GM19035 (cell line): ENCODE measurements at regions not wholly inside any gene's neighbourhood (a gene's known extent, or its start where the extent isn't known, plus 50 kb on each side); places are given as distances from the start of the nearest gene placed in this dataset.
"Not testable (repeated sequence)": the region's sequence is repeated elsewhere in the genome, so short reads cannot be mapped to it uniquely, and the experiment has no call there.

Experiments used
- ATAC-seq: cut with Tn5 transposase; IDR thresholded peaks from one replicate; pipeline ENCODE4 v1.9.1; 2021; ENCODE audit not compliant: unreplicated experiment

DNA sequence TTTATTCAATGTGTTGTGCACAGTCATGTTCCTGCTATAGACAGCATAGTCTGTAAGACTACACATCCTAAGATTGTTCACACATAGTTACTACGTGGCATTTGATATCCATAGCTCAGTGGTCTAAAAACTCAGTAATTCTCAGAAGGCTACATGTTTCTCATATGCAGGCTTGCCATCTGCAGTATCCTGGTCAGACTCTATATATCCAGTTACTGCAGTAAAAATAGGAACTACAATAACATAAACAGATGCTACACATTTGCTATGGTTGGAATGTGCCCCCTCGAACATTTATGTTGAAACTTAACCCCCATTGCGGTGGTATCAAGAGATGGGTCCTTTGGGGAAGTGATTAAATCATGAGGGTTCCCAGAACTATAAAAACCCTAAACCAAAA, 1377.8 kb upstream of the LRRTM3 start:
- no peak for ATAC-seq

DNA sequence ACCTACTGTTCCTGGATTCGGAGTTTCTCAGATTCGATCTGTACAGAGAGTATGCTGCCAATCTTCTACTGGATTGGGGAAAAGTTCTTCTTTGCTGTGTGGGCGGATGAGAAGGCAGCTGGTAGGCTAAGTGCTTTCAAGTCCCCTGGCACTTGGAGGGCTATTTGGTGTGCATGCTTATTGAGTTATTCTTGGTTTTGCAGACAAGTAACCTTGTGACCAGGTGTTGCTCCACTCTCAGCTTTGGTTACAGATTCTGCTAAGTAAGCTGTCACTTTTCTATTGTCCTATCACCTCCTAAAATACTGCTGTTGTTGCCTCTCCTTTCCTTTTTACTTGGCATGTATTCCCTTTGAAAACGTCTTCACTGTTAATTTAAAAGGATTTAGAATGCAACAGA, 1375.1 kb upstream of the LRRTM3 start:
- no peak for ATAC-seq

DNA sequence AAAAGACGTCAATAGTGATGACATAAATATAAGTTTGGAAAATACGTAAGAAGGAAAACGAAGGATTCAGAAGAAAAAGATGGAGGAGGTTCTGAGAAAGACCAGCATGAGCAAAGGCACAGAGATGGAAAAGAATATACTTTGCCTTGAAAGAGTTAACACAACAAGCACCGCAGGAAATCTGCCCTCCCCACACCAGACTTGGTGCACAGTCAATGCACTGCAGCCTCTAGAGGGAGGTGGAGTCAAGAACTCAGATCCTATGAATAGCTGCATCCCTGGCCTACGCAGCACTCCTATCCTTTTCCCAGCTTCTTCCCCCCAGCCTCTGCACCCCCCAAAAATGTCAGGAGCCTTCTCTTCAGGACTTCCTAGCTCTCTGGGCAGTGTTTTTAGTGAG, 1370.6 kb upstream of the LRRTM3 start:
- no peak for ATAC-seq

DNA sequence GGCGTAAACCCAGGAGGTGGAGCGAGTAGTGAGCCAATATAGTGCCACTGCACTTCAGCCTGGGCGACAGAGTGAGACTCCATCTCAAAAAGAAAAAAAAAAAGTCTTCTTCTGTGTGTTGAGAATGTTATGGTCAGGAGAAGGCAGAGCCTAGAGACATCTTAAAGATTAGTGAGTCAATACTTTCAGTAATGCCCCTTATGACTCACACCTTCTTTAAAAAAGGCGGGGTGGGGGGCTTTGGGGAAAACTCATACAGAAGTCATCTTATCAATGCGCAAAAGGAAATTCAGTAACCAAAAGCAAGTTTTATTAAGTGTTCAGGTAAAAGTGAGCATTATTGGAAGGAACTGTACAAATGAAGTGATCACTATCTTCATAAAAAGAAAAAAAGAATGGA, 1369.8 kb upstream of the LRRTM3 start:
- ATAC-seq = no peak

DNA sequence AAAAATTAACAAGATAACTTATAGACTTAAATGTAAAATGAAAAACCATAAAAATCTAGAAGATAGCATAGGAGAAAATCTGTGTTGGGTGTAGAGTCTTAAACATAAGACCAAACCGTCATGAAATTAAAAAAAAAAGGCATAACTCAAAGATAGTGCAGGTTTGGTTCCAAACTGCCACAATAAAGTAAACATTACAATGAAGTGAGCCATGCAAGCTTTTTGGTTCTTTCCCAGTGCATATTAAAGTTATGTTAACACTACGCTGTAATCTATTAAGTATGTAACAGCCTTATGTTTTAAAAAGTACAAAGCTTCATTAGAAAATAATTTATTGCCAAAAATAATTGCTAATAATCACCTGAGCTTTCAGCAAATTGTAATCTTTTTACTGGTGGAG, 1366.5 kb upstream of the LRRTM3 start:
- no peak for ATAC-seq

DNA sequence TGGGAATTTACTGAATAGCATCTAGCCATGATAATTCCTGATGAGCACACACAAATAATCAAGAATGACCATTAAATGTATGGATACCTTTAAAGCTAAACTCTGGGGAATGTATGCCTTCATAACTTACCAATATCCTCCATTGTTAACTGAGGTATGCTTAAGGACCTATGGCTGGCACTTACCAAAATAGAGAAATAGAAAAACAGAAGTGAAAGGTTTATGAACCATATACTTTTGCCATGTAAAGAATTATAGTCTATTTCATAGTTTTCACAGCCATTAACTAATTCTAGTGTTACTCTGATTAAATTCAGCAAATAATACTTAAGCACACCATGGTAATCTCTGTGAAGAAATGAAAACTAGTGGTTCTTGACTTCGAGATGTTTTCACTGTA, 1360.6 kb upstream of the LRRTM3 start:
- ATAC-seq = no peak

DNA sequence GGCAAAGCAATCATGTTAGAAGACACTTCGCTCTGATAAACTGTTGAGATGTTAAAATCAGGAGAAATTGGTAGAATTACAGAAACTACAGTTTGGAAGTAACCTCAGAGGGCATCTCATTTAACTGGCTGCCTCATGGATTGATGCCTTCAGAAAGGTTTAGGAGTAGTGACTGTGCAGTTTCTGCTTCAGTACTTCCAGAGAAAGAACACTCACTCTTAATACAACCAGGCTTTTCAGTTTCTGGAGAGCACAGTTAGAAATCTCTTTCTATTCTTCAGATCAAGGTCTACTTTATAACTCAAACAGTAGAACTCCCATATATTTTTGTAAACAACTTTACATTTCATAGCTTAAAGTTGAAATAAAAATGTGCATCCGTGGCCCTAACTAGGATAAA, 1358.9 kb upstream of the LRRTM3 start:
- ATAC-seq = no peak

DNA sequence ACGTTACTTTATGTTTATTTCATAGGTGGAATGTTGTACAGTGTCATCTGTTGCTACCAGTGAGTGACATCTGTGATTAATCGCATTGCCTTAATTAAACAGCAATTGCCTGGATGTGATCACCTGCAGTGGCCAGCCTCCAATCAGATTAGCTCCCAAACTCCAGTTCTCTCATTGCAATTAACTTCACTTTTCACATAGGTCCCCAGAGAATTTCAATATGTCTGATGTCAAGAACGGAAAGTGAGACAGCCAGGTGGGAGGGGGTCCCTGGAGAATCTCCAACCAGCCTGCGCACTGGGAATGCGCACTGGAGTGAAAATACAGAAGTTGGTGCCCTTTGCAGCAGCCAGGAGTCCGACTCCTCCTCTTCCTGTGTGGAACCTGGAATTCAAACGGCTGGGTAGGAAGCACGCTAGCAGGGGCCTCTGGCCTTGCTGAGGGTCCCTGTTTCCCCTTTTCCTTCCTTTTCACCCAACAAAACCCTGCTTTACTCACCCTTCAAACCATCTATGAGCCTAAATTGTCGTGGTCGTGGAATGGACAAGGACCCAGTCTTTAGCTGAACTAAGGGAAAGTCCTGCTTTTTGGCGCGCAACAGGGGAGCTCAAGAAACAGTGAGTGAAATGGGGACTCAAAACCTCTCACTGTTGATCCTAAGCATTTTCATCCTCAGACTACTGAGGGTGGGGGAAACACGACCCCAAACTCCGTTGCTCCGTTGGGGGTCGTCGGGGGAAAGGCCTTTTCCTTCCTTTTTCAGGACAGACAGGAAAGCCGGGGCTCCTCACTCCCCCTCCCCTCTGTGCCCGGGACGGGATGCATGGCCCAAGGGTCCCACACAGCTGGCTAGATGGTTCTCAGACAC, 1355.5 kb upstream of the LRRTM3 start:
- ATAC-seq = no peak

DNA sequence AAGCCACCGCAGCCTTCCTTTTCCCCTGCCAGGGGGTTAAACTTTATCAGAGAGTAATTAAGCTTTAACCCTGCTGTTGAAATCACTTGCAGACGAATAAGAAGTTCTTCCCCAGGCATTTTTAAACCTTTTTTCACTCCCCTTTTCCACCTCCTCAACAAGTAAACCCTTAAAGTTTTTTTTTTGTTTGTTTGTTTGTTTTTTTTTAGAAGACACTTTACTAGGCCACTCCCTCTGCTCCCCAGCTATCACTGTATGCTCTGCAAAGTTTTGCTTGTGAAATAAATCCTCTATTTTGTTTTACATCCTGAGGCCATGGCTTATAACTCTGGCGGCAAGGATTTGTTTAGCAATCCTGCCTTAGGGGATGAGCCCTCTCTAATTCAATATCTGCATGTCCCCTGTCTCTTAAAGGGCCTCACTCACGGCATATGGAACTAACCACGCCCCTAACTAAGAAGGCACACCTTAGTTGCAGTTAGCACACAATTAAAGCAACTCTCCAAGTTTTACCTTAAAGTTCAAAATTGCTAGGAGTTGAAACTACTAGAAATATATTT, 1354.7 kb upstream of the LRRTM3 start:
- no peak for ATAC-seq

DNA sequence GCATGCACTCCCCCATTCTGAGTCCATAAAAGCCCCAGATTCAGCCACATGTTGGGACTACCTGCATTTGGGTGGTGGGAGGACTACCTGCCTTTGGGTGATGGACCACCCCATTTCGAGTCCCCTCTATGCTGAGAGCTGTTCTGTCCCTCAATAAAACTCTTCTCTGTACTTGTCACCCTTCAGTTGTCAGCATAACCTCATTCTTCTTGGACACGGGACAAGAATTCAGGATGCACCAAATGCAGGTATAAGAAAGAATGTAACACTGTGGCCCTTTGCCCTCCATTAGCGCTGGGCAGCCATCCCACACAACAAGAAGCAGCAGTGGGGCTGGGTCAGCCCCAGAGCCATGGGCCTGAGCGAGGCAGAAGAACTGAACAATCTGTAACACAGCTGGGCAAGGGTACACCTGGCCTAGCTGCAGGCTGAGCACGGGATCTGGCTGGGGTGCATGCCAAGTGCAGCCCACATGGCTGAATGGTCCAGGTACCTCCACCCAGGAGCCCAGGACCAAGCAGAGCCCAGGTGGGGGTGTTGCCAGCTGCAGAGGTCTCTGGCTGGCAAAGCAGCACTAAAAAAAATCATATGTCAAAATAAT, 1344.3 kb upstream of the LRRTM3 start:
- ATAC-seq = no peak

DNA sequence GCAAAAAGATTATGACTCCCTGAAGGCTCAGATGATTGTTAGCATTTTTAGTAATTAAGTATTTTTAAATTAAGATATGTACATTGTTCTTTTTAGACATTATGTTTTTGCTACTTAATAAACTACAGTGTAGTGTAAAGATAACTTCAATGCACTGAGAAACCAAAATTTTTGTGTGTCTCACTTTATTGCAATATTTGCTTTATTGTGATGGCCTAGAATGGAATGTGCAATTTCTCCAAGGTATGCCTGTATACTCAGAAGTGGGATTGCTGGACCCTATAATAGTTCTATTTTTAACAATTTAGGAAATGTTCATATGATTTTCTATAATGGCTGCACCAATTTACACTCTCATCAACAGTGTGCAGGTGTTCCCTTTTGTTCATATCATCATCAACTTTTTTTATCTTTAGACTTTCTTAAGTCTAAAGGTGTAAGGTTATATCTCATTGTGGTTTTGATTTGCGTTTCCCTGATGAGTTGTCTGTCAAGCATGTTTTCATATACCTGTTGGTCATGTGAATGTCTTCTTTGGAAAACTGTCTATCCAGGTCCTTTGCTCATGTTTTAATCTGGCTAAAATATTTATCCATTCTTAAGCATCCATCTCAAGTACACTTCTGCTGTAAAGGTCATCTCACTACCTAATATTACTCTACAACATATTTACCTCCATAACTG, 1323.5 kb upstream of the LRRTM3 start:
- no peak for ATAC-seq

DNA sequence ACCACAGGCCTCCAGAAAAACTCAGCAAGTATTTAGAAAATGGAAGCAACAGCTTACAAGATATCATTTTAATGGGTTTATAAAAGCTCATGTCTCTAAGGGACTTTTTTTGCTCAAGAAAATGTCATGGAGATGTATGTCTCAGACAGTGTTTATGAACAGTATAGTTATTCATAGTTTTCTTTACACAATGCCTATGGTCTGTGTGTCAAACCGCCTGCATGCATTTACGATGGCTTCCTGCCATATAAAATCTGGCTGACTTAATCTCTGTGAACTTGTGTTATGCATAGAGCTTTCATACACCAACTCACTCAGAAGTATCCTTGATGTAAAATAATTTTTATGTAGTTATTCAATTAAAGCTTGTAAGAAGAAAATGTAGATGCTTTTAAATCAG, 1314.2 kb upstream of the LRRTM3 start:
- ATAC-seq = no peak

DNA sequence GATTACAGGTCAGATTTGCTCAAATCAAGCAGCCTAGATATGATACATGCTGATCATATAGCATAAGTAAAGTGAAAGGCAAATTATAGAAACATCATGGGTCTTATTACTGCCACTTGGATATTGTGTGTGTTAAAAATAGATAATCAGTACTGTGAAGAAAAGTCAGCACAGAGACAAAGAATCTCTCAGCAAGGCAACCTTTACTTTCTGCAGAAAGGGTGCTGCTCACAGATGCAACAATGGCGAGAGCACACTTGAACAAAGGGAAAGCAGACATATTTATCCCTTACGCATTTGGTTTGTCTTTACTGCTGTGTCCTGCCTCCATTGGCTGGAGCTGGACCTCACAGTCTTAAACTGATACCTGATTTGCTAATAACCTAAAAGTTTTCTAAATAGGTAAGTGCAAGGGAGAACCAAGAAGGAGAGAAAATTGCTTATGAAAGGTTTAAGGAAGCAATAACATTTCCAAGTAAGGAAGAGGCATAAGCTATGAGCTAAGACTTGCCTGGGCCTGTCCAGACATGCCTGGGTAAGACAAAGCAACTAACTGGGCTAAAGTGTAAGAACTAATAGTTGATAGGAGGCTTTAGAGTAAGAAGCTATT, 1310.8 kb upstream of the LRRTM3 start:
- ATAC-seq = no peak

DNA sequence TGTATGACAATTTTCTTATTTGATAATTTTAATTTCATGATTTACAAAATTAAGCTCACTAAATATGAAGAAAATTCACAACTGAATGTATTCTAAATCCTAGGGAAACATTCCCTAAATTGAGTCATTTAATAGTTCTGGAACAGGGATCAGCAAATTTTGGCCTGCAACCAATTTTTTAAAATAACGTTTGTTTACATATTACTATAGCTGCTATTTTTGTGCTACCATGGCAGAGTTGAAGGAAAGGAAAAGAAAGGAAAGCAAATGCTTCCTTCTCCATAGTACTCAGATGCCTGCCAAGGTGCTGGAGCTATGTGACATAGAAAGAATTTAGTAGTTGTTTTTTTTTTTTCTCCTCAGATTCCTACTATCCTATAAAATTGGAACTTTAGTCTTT, 1307.7 kb upstream of the LRRTM3 start:
- no peak for ATAC-seq

DNA sequence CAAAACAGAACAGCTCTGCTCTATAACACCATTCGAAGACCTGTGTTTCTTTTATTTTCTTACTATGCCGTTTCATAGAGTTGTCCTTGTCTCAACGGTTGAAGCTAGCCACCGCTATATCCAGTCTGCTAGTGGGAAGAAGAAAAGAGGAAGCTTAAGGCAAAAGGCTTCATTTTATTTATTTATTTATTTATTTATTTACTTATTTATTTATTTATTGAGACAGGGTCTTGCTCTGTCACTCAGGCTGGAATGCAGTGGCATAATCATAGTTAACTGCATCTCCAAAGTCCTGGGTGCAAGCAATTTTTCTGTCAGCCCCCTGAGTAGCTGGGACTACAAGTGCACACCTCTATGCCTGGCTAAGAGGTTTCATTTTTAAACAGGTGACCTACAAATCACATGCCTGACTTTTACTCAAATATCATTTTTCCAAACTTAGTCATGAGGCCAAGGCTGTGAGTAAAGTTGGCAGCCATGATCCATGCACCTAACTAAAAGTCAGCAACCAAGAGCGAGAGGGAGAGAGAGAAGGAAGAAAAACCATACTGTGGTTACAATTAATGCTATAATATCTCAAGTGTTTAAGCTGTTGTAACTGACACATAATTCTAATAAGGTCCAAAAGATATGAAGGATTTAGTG, 1305.3 kb upstream of the LRRTM3 start:
- ATAC-seq = no peak

DNA sequence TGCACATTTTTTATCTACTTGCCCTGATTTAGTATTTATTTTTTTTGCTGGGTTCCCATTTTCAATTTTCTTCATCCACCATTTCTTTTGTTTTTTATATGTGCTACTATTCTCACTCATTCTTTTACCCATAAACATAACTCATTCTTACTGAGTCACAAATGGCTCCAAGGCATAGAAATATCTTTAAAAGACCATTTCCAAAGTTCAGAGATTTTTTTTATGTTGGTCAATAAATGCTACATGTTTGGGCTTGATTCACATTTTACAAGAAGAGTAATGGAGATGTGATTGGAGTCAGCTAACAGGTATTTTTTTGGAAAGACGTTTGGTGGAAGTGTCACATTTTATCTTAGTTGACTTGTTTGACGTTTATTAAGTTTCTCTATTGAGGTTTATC, 1303.2 kb upstream of the LRRTM3 start:
- no peak for ATAC-seq

DNA sequence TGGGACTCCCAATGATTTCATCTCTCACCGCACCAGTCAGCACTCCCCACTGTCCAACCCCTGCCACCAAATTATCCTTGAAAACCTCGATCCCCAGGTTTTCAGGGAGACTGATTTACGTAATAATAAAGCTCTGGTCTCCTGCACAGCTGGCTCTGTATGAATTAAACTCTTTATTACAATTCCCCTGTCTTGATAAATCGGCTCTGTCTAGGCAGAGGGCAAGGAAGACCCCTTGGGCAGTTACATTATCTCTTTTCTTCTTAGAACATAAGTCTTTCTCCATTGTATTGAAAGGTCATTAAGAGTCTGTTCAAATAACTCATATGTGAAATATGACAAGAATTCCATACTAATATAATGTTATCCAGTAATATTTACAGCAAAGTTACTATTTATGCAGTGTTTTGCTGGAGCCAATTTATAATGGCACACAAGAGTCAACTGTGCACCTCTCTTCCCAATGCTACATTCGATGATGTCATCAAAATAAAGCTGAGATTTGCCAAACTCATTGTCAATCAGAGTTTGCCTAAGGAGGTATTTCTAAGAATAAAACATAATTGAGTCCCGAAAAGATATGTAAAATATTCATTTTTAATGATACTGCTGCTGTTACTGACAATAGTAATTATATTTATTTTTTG, 1297.2 kb upstream of the LRRTM3 start:
- ATAC-seq = no peak

DNA sequence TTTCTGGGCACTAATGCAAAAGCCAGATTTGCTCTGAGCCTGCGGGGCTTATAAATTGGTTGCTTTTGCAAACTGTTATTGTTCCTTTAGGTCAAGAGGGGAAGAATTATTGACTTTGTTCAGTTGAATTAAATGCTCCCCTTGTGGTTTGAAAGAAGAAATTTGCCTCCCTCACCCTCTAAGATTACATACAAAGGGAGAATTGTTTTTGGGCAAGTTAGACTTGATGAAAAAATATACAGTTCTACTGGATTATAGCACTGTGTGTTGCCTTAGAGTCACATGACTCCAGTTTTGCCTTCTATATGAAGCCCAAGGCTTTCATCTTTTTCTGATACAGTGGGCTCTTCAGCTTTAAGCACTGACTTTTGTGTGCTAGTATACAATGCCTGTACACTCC, 1265.8 kb upstream of the LRRTM3 start:
- no peak for ATAC-seq

DNA sequence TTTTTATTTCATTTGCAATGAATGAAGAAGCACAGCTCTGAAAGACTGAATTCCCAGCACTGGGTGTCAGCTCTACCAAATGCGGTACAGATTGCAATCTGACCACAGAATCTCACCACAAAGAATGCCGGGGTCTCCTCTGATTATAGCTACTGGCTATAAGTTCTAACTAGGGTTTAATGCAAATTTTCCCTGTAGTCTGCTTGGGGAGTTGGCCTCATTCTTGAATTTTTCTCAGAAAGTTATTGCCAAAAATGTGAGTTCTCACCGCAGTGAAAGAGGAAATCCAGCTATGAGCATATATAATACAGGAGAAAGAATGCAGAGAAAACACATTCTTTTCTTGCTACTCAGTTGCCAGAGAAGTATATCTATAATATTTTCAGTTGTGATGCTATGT, 1255.7 kb upstream of the LRRTM3 start:
- ATAC-seq = no peak

DNA sequence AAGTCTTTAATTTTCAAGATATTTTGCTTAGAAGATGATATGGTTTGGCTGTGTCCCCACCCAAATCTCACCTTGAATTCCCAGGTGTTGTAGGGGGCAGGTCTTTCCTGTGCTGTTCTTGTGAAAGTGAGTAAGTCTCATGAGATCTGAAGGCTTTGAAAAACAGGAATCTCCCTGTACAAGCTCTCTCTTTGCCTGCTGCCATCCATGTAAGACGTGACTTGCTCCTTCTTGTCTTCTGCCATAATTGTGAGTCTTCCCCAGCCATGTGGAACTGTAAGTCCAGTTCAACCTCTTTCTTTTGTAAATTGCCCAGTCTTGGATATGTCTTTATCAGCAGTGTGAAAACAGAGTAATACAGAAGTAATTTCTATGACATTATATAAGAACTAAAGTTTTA, 1255.2 kb upstream of the LRRTM3 start:
- not testable (repeated sequence) for ATAC-seq

DNA sequence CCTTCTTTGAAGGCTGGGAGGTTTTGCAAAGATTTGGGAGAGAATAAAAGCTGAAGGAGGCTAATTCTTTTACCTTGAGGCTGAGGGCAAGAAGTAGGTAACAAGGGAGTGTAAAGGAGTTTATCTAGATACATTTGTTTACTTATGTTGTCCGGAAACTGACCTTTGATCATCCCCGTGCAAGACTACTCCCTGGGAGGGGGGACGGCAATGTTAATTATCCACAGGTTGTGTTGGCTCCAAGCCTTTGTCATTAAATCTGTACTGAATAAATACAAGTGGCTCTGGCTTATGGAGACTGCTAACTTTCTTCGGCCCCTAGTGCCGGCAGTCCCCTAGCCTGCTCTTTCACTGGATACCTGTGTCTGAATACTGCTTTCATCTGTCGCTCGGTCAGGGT, 1250.6 kb upstream of the LRRTM3 start:
- ATAC-seq = no peak
